GM10248 (cell line): ENCODE measurements at regions not wholly inside any gene's neighbourhood (a gene's known extent, or its start where the extent isn't known, plus 50 kb on each side); places are given as distances from the start of the nearest gene placed in this dataset.

Experiments used
- CTCF ChIA-PET: fragments of 300-600 bp; sonication (Branson Sonifier 250); formaldehyde crosslinking; extraction: SDS; loops from one replicate; lab custom pipeline; 2021; ENCODE audit warnings: antibody characterized with exemption; lab: Yijun Ruan, JAX
- POLR2A ChIA-PET: fragments of 350-650 bp; sonication (Branson Sonifier 250); formaldehyde crosslinking; extraction: SDS; loops from one replicate; lab custom pipeline; 2020; ENCODE audit warnings: antibody characterized with exemption; lab: Yijun Ruan, JAX
- DNase-seq: peaks from one replicate; pipeline ENCODE4 v3.0.0; 2012; ENCODE audit errors: extremely low spot score
- CTCF ChIP-seq: IDR thresholded peaks from 2 replicates; pipeline ENCODE4 v1.5.1; 2012; ENCODE audit warnings: mild to moderate bottlenecking, low read depth; ENCODE audit errors: extremely low read depth, missing control alignments, control extremely low read depth

GRCh38 chr2:194014639-194015038 is 1642.4 kb upstream of the SLC39A10 start:
- ChIA-PET POLR2A (no interaction called here), CTCF (no interaction called here)
- no peak for TF ChIP-seq CTCF
- DNase-seq, result no peak

DNA sequence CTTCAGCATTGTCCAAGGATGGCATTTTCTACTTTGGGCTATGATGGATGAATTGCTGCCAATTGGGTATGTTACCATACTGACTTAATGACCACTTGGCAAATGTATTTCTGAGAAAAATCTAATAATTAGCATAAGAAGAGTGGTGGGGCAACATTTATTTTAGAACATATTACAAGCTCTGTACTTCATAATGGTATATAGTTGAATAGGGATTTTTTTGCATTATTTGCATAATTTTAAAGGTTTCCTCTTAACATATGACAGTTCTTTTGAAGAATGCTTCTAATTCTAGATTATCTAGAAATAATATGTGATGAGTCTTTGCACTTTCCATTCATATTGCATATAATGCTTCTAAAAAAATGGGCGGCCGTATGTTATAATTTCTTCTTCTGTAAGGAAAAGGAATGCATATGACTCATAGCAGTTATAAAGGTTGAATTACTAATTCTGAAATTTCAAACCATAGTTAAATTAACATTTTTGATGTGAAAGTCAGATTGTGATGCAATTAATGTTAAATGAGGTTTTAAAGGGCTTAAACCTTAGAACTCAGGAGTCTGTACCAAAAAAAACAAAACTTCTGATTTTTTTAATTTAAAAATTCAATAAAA is 1652.3 kb upstream of the SLC39A10 start:
- DNase-seq, result no peak
- POLR2A ChIA-PET, result no interaction called here
- TF ChIP-seq CTCF, result no peak
- CTCF ChIA-PET, result no interaction called here

DNA sequence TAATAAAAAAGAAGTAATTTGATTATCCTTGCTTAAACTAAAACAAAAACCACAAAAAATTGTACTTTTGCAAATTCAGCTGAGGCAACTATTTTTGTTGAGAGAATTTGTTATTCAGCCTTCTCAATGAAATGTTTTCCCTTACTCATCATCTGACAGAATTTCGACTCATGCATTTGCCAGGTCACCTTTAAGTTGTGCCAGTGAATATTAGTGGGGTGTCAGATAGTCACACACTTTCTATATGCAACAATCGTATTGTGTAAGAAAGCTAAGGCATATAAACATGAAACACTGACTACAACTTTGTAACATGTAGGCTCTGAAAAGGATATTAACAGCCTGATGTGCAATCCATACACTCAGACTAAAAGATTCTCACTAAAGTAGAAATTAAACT is 1653.1 kb upstream of the SLC39A10 start:
- TF ChIP-seq CTCF, result no peak
- CTCF ChIA-PET, result interaction anchor here (0.8 kb wide), 1 partner anchor 11 kb away, joined by 4 read pairs; no protein-coding TSS in a partner anchor
- POLR2A ChIA-PET, result no interaction called here
- DNase-seq, result no peak

- no peak for DNase-seq
- CTCF ChIA-PET, result interaction anchor here (1.0 kb wide), 1 partner anchor 29 kb away, joined by 4 read pairs; no protein-coding TSS in a partner anchor
- TF ChIP-seq CTCF, result no peak
- POLR2A ChIA-PET, result no interaction called here
Measured at GRCh38 chr2:194002699-194003368, 1654.2 kb upstream of the SLC39A10 start.

DNA sequence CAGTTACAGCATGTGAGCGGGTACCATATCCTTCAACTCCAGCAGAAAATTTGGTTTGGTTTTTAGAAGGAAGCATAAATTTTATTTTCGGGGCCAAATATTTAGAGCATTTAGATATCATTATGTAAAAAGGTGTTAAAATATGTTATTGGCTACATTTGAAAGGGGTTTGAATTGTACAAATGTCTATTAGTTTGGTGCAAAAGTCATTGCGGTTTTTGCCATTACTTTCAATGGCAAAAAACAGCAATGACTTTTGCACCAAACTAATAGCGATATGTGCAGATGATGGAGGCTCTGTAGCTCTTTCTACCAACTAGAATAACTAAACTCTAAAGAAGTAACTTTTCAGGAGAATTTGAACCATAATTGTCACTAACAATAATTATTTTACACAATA is 1666.2 kb upstream of the SLC39A10 start:
- ChIA-PET POLR2A (no interaction called here), CTCF (no interaction called here)
- no peak for DNase-seq
- no peak for TF ChIP-seq CTCF

GRCh38 chr2:193989645-193990044 is 1667.4 kb upstream of the SLC39A10 start:
- no peak for TF ChIP-seq CTCF
- ChIA-PET POLR2A (no interaction called here), CTCF (no interaction called here)
- no peak for DNase-seq
